Lower leg skin (tissue), 4 donors: ENCODE measurements at regions not wholly inside any gene's neighbourhood (a gene's known extent, or its start where the extent isn't known, plus 50 kb on each side); places are given as distances from the start of the nearest gene placed in this dataset.

Source experiments
- DNase-seq, 2 donors: peaks; one replicate each; pipeline ENCODE4 v3.0.0-alpha.2; 2019; ENCODE audit warnings: low spot score in 2 of 2
- H3K4me3 ChIP-seq: fragments of 200-600 bp; sonication (generic); 2 replicates; pipeline ENCODE4 v1.5.1; 2017; ENCODE audit warnings: mild to moderate bottlenecking, low read depth; ENCODE audit not compliant: poor library complexity, severe bottlenecking
- POLR2A ChIP-seq, 2 donors: fragments of 450-650 bp; IDR thresholded peaks; one replicate each; pipeline ENCODE4 v1.6.1; 2016 to 2017; ENCODE audit warnings: antibody characterized with exemption in 2 of 2, mild to moderate bottlenecking in 1 of 2, moderate library complexity in 1 of 2
- WGBS, 2 donors: methylation state at CpG; one replicate each; pipeline ENCODE4 v1.1.5; 2018; 5-methylcytosine and 5-hydroxymethylcytosine counted together
- intact Hi-C: fragments of 100-400 bp; cut with DNase I; formaldehyde crosslinking; loops from one replicate; pipeline ENCODE4 v1.15.0; 2023; ENCODE audit warnings: low total_unique reads
- TF ChIP-seq, protein P1 (sequence below), 3 donors: fragments of 450-650 bp; IDR thresholded peaks; one replicate each; pipeline ENCODE4 v1.5.1; 2016; ENCODE audit warnings: antibody characterized with exemption in 3 of 3, mild to moderate bottlenecking in 3 of 3, moderate library complexity in 2 of 3

DNA sequence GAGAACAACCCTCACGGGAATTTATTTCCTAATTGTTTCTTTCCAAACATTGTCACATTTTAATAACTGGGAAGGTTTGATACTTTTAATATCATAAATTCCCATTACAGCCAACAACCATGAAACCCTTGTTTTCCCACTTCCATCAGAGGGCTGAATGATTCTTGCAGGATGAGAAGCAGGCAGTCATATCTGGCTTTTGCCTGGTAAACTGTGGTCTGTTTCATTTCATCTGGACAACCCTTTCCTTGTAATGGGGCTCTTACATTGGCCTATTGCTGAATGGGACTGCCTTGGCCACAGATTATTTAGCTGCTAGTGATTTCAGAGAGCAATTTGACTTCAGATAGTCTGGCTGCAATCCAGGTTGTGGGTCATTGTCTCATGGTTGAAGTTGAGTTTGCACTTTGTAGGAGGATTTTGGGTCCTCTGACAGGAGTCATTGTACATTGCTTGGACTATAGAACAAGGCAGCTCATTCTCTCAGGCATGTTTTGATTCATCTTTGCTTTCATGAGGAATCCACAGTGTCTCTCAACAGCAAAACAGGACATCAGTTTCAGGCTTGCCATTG, 754.9 kb upstream of the TSPY4 start:
- intact Hi-C loops = no loop called here
- H3K4me3 ChIP-seq = no peak overlapping the region
- no peak for DNase-seq
- 67% methylated on average over 1 of the region's 1 CpG; no CpG with 5 or more reads in 1 of the 2 donors for WGBS, 2 donors
- TF ChIP-seq POLR2A (IDR thresholded peaks at IDR 0.05) = no peak
- TF ChIP-seq, protein P1, sequence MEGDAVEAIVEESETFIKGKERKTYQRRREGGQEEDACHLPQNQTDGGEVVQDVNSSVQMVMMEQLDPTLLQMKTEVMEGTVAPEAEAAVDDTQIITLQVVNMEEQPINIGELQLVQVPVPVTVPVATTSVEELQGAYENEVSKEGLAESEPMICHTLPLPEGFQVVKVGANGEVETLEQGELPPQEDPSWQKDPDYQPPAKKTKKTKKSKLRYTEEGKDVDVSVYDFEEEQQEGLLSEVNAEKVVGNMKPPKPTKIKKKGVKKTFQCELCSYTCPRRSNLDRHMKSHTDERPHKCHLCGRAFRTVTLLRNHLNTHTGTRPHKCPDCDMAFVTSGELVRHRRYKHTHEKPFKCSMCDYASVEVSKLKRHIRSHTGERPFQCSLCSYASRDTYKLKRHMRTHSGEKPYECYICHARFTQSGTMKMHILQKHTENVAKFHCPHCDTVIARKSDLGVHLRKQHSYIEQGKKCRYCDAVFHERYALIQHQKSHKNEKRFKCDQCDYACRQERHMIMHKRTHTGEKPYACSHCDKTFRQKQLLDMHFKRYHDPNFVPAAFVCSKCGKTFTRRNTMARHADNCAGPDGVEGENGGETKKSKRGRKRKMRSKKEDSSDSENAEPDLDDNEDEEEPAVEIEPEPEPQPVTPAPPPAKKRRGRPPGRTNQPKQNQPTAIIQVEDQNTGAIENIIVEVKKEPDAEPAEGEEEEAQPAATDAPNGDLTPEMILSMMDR (IDR thresholded peaks at IDR 0.05) = no peak

DNA sequence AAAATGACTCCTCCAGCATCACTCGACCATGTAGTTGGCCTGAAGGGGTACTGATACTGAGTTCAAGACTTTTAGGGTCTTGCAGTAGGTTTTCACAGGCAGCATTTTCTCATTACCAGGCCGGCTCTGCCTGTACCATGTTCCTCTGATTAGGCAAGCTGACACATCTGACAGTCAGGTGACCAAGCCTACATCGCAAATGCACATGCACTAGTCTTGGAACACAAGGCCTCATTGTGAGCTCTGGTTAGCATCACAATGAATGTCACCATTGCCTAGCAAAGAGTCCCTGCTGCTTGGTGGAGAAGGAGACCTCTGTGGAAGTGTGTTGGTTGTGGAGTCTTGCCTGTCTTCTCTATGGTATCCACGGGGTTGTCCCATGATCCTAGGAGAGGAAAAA, 754.1 kb upstream of the TSPY4 start:
- no peak for DNase-seq
- intact Hi-C loops = no loop called here
- TF ChIP-seq, protein P1 (IDR thresholded peaks at IDR 0.05) = no peak
- TF ChIP-seq POLR2A (IDR thresholded peaks at IDR 0.05) = no peak
- 72% methylated on average over 4 of the region's 4 CpGs; no CpG with 5 or more reads in 1 of the 2 donors for whole genome bisulfite sequencing, 2 donors
- H3K4me3 ChIP-seq = no peak overlapping the region

DNA sequence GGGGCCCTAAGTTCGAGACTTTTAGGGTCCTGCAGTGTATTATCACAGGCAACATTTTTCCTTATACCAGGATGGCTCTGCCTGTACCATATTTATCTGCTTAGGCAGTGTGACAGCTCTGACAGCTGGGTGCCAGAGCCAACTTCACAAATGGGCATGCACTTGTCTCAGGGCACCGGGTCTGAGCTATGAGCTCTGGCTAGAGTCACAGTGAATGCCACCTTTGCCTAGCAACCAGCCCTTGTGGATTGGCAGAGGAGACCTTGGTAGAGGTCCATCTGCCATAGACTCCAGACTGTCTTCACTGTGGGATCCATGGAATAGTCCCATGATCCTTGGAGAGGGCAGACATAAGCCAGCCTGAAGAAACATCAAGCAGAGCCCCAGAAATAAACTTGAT, 746.6 kb upstream of the TSPY4 start:
- TF ChIP-seq, protein P1 (IDR thresholded peaks at IDR 0.05) = no peak
- no peak for TF ChIP-seq POLR2A (IDR thresholded peaks at IDR 0.05)
- no peak overlapping the region for H3K4me3 ChIP-seq
- DNase-seq = no peak
- 56% methylated on average over 2 of the region's 2 CpGs; no CpG with 5 or more reads in 1 of the 2 donors for WGBS, 2 donors
- intact Hi-C loops = no loop called here

DNA sequence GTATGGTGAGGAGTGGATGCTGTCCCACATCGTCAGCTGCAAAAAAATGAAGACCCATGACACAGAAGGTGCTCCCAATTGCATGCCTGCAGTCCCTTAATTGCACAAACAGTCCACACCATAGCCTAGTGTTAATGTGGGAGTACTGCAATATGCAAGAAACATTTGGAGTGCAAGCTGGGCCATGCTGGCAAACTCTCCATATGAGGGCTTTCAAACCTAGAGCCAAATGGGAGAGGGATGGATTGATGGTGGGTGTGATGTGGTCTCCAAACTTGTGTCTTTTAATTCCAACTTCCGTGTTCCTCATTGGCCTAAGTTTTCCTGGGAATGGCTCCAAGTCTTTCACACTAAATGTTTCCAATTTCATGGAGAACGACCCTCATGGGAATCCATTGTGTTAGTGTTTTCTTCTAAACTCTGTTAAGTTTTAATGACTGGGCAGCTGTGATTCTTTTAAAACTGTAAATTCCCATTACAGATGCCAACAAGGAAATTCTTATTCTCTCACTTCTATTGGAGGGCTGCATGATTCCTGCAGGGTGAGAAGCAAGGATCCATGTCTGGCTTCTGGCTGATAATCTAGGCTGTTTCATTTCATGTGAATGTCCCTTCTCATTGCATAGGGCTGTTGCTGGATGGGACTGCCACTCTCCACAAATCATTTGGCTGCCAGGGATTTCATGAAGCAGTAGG, 745.3 kb upstream of the TSPY4 start:
- 40% methylated on average over 3 of the region's 3 CpGs; no CpG with 5 or more reads in 1 of the 2 donors for WGBS, 2 donors
- TF ChIP-seq, protein P1 (IDR thresholded peaks at IDR 0.05) = no peak
- no peak for TF ChIP-seq POLR2A (IDR thresholded peaks at IDR 0.05)
- intact Hi-C loops = no loop called here
- no peak overlapping the region for H3K4me3 ChIP-seq
- DNase-seq = no peak

DNA sequence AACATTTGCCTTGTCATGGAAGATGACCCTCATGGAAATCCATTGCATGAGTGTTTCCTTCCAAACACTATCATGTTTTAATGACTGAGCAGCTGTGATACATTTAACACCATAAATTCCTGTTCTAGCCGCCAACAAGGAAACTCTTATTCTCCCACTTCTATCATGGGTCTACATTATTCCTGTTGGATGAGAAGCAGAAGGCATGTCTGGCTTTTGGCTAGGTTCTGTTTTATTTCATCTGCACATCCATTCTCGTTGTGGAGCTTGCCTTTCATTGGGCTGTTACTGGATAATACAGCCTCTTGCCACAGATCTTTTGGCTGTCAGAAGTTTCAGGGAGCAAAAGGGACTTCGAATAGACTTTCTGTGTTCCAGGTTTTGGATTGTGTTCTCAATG, 742.6 kb upstream of the TSPY4 start:
- H3K4me3 ChIP-seq = no peak overlapping the region
- TF ChIP-seq POLR2A (IDR thresholded peaks at IDR 0.05) = no peak
- TF ChIP-seq, protein P1 (IDR thresholded peaks at IDR 0.05) = no peak
- WGBS, 2 donors = 59% methylated on average over 3 of the region's 3 CpGs; no CpG with 5 or more reads in 1 of the 2 donors
- DNase-seq = no peak
- intact Hi-C loops = no loop called here
